Ishikawa (cell line): ENCODE measurements at regions not wholly inside any gene's neighbourhood (a gene's known extent, or its start where the extent isn't known, plus 50 kb on each side); places are given as distances from the start of the nearest gene placed in this dataset.

ENCODE experiments used
- CEBPB ChIP-seq: IDR thresholded peaks from 2 replicates; pipeline ENCODE4 v1.6.1; 2012
- CREB1 ChIP-seq: IDR thresholded peaks from 2 replicates; pipeline ENCODE4 v1.6.1; 2012; ENCODE audit warnings: low read depth
- EGR1 ChIP-seq: IDR thresholded peaks from 2 replicates; pipeline ENCODE4 v1.6.1; 2012
- EP300 ChIP-seq: IDR thresholded peaks from 2 replicates; pipeline ENCODE4 v1.6.1; 2012; ENCODE audit warnings: borderline replicate concordance
- FOXM1 ChIP-seq: IDR thresholded peaks from 2 replicates; pipeline ENCODE4 v1.6.1; 2012; ENCODE audit warnings: low read depth, borderline replicate concordance
- NFIC ChIP-seq: IDR thresholded peaks from 2 replicates; pipeline ENCODE4 v1.6.1; 2012
- TAF1 ChIP-seq: IDR thresholded peaks from 2 replicates; pipeline ENCODE4 v1.6.1; 2012; ENCODE audit warnings: low read depth, mild to moderate bottlenecking
- TCF12 ChIP-seq: IDR thresholded peaks from 2 replicates; pipeline ENCODE4 v1.6.1; 2012; ENCODE audit warnings: low read depth
- TEAD4 ChIP-seq: IDR thresholded peaks from 2 replicates; pipeline ENCODE4 v1.6.1; 2012
- YY1 ChIP-seq: IDR thresholded peaks from 2 replicates; pipeline ENCODE4 v1.6.1; 2012; ENCODE audit warnings: low read depth
- TF ChIP-seq, protein P1 (sequence below): IDR thresholded peaks from 2 replicates; pipeline ENCODE4 v1.6.1; 2012; ENCODE audit warnings: low read depth, mild to moderate bottlenecking
- TF ChIP-seq, protein P2 (sequence below): IDR thresholded peaks from 2 replicates; pipeline ENCODE4 v1.6.1; 2012
- TF ChIP-seq, protein P3 (sequence below): IDR thresholded peaks from 2 replicates; pipeline ENCODE4 v1.6.1; 2012

DNA sequence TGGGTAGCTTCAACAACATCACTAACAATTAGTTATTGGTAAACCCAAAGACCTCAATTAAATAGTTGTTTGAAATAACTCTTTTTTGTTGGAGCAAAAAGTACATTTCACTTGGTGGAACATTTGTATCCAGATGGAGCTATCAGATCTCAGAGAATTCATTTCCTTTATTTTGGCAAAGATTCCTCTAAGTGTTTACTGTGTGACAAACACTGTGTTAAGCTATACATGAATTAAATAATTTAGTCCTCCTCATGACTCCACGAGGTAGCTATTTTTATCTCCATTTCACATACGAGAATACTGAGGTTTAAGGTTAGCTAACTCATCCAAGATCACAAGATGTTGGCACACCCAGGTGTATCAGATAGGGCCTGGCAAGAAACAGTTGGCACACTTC lies 104.0 kb upstream of the IMMP2L start:
- TF ChIP-seq, protein P1, sequence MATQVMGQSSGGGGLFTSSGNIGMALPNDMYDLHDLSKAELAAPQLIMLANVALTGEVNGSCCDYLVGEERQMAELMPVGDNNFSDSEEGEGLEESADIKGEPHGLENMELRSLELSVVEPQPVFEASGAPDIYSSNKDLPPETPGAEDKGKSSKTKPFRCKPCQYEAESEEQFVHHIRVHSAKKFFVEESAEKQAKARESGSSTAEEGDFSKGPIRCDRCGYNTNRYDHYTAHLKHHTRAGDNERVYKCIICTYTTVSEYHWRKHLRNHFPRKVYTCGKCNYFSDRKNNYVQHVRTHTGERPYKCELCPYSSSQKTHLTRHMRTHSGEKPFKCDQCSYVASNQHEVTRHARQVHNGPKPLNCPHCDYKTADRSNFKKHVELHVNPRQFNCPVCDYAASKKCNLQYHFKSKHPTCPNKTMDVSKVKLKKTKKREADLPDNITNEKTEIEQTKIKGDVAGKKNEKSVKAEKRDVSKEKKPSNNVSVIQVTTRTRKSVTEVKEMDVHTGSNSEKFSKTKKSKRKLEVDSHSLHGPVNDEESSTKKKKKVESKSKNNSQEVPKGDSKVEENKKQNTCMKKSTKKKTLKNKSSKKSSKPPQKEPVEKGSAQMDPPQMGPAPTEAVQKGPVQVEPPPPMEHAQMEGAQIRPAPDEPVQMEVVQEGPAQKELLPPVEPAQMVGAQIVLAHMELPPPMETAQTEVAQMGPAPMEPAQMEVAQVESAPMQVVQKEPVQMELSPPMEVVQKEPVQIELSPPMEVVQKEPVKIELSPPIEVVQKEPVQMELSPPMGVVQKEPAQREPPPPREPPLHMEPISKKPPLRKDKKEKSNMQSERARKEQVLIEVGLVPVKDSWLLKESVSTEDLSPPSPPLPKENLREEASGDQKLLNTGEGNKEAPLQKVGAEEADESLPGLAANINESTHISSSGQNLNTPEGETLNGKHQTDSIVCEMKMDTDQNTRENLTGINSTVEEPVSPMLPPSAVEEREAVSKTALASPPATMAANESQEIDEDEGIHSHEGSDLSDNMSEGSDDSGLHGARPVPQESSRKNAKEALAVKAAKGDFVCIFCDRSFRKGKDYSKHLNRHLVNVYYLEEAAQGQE = no peak
- TF ChIP-seq TCF12 (no peak), FOXM1 (no peak), EP300 (no peak), YY1 (no peak), TAF1 (no peak), CEBPB (no peak), TEAD4 (no peak), NFIC (no peak), CREB1 (no peak), EGR1 (no peak)
- TF ChIP-seq, protein P2, sequence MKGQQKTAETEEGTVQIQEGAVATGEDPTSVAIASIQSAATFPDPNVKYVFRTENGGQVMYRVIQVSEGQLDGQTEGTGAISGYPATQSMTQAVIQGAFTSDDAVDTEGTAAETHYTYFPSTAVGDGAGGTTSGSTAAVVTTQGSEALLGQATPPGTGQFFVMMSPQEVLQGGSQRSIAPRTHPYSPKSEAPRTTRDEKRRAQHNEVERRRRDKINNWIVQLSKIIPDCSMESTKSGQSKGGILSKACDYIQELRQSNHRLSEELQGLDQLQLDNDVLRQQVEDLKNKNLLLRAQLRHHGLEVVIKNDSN = no peak
- TF ChIP-seq, protein P3, sequence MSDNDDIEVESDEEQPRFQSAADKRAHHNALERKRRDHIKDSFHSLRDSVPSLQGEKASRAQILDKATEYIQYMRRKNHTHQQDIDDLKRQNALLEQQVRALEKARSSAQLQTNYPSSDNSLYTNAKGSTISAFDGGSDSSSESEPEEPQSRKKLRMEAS = no peak
